ENCODE measurements at regions not wholly inside any gene's neighbourhood (a gene's known extent, or its start where the extent isn't known, plus 50 kb on each side); places are given as distances from the start of the nearest gene placed in this dataset.

DNA sequence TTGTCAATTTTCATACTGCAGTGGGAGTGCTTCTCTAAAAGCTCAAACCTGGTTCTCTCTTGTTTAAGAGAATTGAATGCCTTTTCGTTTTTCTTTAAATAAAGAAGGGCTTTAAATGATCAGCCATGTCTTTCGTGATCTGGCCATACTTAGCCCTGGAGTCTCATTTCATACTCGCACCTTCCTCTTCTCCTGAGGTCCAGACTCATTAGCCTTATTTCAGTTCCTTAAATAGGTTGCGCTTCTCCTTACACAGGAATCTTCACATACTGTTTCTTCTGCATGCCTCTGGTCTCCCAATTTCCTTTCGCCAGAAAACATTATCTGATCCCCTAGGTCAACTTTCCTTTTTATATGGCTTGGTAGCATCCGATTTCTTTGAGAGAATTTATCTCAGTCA, 565.6 kb upstream of the TENM3 start:
- Histone ChIP-seq H3K9me1 (ENCODE audit: insufficient read depth, low read length) (no peaks in the 10 kb centered on the region), H3K9me3 (ENCODE audit: control insufficient read depth, insufficient read depth, low read length) (no peaks in the 10 kb centered on the region), H3K56ac (ENCODE audit: extremely low read depth, insufficient read depth, low read length) (no peak overlapping the region), H3K4me2 (ENCODE audit: low read depth, low read length) (peak overlapping the region; percentile 79; the same call in 1 of the 2 replicates), H3K4me3 (ENCODE audit: insufficient read depth, low read depth, low read length) (no peak overlapping the region), H3K27ac (ENCODE audit: insufficient read depth, low read length) (no peak overlapping the region), H4K91ac (ENCODE audit: insufficient read depth, low read depth, low read length) (peak overlapping the region; percentile 31; the same call in 1 of the 2 replicates), H2AFZ (replicated peaks; ENCODE audit: low read length, poor library complexity) (no peak overlapping the region), H2AK9ac (replicated peaks; ENCODE audit: low read depth, low read length, poor library complexity) (no peak overlapping the region), H3K36me3 (ENCODE audit: control insufficient read depth, insufficient read depth, low read length) (no peaks in the 10 kb centered on the region), H3K14ac (replicated peaks; ENCODE audit: low read depth, low read length) (peak overlapping the region; percentile 75), H2BK20ac (ENCODE audit: low read depth, low read length) (peak overlapping the region; percentile 83), H4K20me1 (ENCODE audit: insufficient read depth, low read length) (no peaks in the 10 kb centered on the region), H3K27me3 (ENCODE audit: control insufficient read depth, insufficient read depth, low read length) (no peaks in the 10 kb centered on the region), H2BK5ac (ENCODE audit: low read depth, low read length, poor library complexity, severe bottlenecking) (peak overlapping the region; percentile 58), H3K9ac (ENCODE audit: low read depth, low read length) (no peak overlapping the region), H4K5ac (ENCODE audit: low read depth, low read length) (peak overlapping the region; percentile 86; the same call in 1 of the 2 replicates), H2BK120ac (ENCODE audit: low read depth, low read length) (peak overlapping the region; percentile 86), H3K4ac (ENCODE audit: low read depth, low read length) (peak overlapping the region; percentile 62), H3K79me1 (ENCODE audit: low read depth in 1 of 2, low read length in 2 of 2) (no peaks in the 10 kb centered on the region), H3K4me1 (ENCODE audit: control insufficient read depth, insufficient read depth, low read length) (peaks cover 5% of the 10 kb centered on the region; the same call in 1 of the 2 replicates), H2AK5ac (ENCODE audit: low read depth, low read length) (no peak overlapping the region; the same call in 1 of the 2 replicates), H3K23ac (ENCODE audit: low read depth, low read length) (no peak overlapping the region), H3K18ac (ENCODE audit: low read depth, low read length) (peak overlapping the region; percentile 97; the same call in 1 of the 2 replicates), H4K8ac (ENCODE audit: low read depth in 2 of 2, low read length in 2 of 2) (0 out of 4 replicates have a peak overlapping the region, but pooled peaks have one; percentile 14 to 46), H2BK15ac (ENCODE audit: low read depth, low read length) (peak overlapping the region; percentile 59; the same call in 1 of the 3 replicates)
- 100% methylated on average over 1 of the region's 6 CpGs; no CpG with 5 or more reads in 1 of the 2 experiments for WGBS, 2 experiments (ENCODE audit: extremely low coverage in 2 of 2, insufficient read length in 1 of 2)
- BruUV-seq (replicated peaks): no TSS peak
- TF ChIP-seq, protein P1, sequence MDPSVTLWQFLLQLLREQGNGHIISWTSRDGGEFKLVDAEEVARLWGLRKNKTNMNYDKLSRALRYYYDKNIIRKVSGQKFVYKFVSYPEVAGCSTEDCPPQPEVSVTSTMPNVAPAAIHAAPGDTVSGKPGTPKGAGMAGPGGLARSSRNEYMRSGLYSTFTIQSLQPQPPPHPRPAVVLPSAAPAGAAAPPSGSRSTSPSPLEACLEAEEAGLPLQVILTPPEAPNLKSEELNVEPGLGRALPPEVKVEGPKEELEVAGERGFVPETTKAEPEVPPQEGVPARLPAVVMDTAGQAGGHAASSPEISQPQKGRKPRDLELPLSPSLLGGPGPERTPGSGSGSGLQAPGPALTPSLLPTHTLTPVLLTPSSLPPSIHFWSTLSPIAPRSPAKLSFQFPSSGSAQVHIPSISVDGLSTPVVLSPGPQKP (IDR thresholded peaks at IDR 0.05; ENCODE audit: borderline replicate concordance, low read depth, low read length): no peak
- no peak for TF ChIP-seq MAZ (IDR thresholded peaks at IDR 0.05; ENCODE audit: borderline replicate concordance, low read depth, low read length)
- TF ChIP-seq MXI1 (IDR thresholded peaks at IDR 0.05; ENCODE audit: borderline replicate concordance, low read depth, low read length): no peak
- TF ChIP-seq RFX5 (IDR thresholded peaks at IDR 0.05; ENCODE audit: low read depth, low read length): no peak
- no peak for TF ChIP-seq SMC3 (IDR thresholded peaks at IDR 0.05; ENCODE audit: low read depth, low read length)
- no peak for TF ChIP-seq RCOR1 (IDR thresholded peaks at IDR 0.05; ENCODE audit: insufficient replicate concordance, low read length)
- no peak for TF ChIP-seq NFE2L2 (IDR thresholded peaks at IDR 0.05; ENCODE audit: low read depth, low read length)
- TF ChIP-seq, protein P2, sequence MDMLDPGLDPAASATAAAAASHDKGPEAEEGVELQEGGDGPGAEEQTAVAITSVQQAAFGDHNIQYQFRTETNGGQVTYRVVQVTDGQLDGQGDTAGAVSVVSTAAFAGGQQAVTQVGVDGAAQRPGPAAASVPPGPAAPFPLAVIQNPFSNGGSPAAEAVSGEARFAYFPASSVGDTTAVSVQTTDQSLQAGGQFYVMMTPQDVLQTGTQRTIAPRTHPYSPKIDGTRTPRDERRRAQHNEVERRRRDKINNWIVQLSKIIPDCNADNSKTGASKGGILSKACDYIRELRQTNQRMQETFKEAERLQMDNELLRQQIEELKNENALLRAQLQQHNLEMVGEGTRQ (IDR thresholded peaks at IDR 0.05; ENCODE audit: low read depth, low read length): no peak
- TF ChIP-seq BHLHE40 (IDR thresholded peaks at IDR 0.05; ENCODE audit: low read depth, low read length): no peak
- no peak for TF ChIP-seq CHD1 (IDR thresholded peaks at IDR 0.05; ENCODE audit: low read depth, low read length)
- no peak for TF ChIP-seq FOS (IDR thresholded peaks at IDR 0.05; ENCODE audit: low read depth, low read length)
- no peak for TF ChIP-seq RAD21 (IDR thresholded peaks at IDR 0.05; ENCODE audit: low read length)
- no peak for TF ChIP-seq POLR2A (IDR thresholded peaks at IDR 0.05; ENCODE audit: low read depth, low read length)
- TF ChIP-seq, protein P3, sequence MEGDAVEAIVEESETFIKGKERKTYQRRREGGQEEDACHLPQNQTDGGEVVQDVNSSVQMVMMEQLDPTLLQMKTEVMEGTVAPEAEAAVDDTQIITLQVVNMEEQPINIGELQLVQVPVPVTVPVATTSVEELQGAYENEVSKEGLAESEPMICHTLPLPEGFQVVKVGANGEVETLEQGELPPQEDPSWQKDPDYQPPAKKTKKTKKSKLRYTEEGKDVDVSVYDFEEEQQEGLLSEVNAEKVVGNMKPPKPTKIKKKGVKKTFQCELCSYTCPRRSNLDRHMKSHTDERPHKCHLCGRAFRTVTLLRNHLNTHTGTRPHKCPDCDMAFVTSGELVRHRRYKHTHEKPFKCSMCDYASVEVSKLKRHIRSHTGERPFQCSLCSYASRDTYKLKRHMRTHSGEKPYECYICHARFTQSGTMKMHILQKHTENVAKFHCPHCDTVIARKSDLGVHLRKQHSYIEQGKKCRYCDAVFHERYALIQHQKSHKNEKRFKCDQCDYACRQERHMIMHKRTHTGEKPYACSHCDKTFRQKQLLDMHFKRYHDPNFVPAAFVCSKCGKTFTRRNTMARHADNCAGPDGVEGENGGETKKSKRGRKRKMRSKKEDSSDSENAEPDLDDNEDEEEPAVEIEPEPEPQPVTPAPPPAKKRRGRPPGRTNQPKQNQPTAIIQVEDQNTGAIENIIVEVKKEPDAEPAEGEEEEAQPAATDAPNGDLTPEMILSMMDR (conservative IDR thresholded peaks at IDR 0.05; ENCODE audit: low read depth, low read length): no peak
- TF ChIP-seq MAFK (IDR thresholded peaks at IDR 0.05; ENCODE audit: low read depth, low read length): no peak
- TF ChIP-seq CEBPB (IDR thresholded peaks at IDR 0.05; ENCODE audit: low read depth, low read length): no peak
- dilution Hi-C loops (cut with HindIII; ENCODE audit: low sequenced_read_pairs, unreplicated experiment): no loop called here
- ChIA-PET CTCF (interaction anchor here (0.6 kb wide), 1 partner anchor 1970 kb away, joined by 3 read pairs; no protein-coding TSS in a partner anchor), POLR2A (ENCODE audit: unreplicated experiment) (no interaction called here)
- no peak for DNase-seq
- intact Hi-C loops (cut with micrococcal nuclease): no loop called here
- ATAC-seq (ENCODE audit: low read depth): no peak
- in situ Hi-C loops (cut with MboI; ENCODE audit: low sequenced_read_pairs): no loop called here

Measured in IMR-90 (cell line).